ENCODE measurements at regions not wholly inside any gene's neighbourhood (a gene's known extent, or its start where the extent isn't known, plus 50 kb on each side); places are given as distances from the start of the nearest gene placed in this dataset.
A peak's percentile ranks its signal among the peaks of the same experiment; 100 is the strongest.

DNA sequence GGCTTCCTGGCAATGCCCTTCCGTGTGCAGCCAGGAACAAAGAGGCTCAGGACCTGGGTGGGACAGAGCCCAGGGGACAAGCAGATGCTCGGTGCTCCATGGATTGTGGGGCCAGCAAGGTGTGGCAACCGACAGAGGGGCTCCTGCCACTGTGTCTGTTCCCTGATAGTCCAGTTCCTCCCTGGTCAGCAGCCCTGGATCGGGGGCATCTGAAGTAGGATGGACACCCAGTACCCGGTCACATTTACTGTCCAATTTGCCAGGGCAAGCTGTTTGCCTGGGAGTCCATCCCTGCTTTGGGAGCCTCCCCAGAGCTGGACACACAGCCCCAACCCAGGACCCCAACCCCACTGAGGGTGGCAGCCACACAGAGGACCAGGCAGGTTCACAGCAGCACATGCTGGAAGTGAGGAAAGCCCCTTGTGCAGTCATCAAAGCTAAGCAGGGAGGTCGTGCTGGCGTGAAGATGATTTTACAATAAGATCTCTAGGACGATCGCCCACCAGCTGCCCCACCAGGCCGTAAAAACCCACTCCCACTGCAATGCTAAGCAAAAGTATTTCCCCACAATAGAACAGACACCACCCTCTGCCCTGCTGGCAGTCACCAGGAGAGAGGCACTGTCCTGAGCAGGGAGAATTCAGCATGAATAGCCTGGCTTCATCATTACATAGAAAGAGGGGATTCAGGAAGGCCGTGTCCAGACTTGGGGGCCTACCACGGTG, 141.7 kb downstream of the NDUFA10 start:
- DNase-seq (ENCODE audit: low read depth): no peak

DNA sequence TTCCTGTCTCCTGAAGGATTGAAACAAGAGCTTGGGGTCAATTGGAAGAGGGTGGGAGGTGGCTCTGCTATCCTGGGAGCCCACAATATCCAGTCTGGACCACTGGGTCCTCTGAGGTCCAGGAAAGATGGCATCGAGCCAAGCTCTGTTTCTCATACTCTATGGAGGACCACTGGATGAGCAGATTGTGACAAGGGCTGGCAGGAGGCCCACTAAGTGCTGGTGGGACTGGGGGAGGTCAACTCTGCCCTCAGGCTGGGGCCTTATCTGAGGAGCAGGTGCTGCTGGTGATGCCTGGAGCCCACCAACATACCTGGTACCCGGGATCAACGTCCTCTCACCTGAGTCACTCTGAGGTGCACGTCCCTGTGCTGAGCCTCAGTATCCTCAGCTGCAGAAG, 142.4 kb downstream of the NDUFA10 start:
- DNase-seq (ENCODE audit: low read depth): no peak

GRCh38 chr2:239882331-239882732, 142.8 kb downstream of the NDUFA10 start:
- peak; percentile 4 for DNase-seq (ENCODE audit: low read depth)

DNA sequence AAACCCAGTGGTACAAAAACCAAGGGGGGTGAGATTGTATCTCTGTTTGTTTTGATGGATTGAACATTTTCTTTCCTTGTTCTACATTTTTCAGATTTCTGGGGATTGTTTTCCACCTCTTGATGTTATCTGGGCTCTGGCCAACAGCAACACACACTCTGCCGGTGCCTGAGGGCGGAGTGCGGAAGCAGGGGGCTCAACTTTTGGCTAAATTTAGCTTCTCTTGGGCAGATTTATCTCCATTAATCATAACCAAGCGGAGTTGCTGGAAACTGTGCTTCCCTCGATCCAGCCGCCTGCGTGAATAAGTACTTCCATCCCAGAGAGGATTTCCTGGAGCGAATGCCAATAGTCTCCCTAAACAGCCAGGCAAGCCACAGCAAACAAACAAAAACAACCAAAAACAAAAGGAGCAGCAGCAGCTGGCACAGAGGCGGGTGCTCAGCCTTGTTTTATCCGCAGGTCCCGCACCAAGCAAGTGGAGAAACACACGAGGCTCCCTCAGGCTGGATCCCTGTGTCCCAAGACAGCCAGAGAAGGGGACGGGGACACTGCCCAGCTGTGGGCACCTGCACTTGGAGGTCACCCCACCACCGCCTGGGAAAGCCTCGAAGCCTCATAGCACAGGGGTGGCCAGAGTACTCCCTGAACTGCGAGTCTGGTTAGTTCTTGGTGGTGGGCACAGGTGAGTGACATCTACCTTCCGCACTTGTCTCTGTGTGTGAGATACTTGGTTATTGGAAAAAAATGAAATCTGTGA, 143.4 kb downstream of the NDUFA10 start:
- DNase-seq (ENCODE audit: low read depth): peak; percentile 3

DNA sequence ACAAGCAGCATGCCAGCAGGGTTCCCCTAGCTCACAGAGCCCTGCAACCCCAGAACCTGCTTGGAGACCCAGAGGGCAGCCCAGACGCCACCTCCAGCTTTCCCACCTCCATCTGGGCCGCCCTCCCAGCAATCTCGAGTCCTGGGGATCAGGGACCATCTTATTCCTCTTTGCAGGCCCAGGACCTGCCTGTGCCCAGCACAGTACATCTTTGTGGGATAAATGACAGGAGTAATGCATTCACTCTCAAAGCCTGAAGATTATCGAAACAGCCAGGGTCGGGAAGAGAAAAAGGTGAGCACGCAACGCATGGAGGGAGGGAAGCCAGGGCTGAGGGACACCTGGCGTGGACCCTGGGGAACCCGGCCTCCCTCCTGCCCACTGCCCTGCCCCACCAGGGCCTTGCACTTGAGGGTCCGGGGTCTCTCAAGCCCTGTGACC, 144.1 kb downstream of the NDUFA10 start:
- DNase-seq (ENCODE audit: low read depth): no peak

DNA sequence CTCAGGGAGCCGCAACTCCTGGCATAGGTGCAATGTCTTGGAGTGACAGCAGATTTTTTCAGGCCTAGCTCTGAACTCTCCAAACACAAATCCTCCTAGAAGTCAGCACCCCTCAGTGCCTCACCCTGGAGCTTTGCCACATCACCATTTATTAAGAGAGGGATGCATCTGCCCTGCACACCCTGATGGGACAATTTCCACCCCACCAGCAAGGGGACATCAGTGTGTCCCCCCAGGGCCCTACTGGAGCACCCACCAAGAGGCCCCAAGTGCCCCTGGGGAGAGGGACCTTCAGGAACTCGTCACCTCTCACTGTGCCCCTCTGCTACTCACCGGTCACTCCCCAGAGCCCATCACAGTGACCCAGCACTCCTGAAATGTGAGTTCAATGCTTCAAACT, 144.7 kb downstream of the NDUFA10 start:
- no peak for DNase-seq (ENCODE audit: low read depth)

DNA sequence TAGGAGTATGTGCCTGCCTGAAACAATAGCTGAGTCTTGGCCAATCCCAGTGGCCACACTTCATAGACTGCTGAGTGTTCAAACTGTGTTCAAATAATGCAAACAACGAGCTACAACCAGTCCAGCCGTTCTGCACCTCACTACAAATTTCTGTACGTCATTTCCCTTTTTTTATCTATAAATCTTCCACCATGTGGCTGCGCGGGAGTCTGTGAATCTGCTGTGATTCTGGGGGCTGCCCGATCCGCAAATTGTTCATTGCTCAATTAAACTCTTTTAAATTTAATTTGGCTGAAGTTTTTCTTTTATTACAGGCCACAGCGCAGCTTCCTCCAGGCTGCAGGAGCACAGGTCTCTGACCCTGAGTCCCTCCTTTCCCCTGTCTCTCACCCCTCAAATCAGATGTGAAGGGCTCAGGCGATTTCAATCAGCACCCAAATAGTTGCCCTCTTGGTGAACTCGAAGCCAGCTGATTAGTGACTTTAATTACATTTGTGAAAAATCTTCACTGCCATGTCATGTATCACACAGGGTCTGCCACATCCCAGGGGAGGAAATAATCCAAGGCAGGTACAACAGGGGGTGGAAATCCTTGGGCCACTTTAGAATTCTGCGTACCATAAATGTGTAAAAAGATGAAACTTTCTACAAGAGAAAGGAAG, 145.6 kb downstream of the NDUFA10 start:
- DNase-seq (ENCODE audit: low read depth): no peak

- no peak for DNase-seq (ENCODE audit: low read depth)
Observed at GRCh38 chr2:239878686-239879085, 146.5 kb downstream of the NDUFA10 start.

DNA sequence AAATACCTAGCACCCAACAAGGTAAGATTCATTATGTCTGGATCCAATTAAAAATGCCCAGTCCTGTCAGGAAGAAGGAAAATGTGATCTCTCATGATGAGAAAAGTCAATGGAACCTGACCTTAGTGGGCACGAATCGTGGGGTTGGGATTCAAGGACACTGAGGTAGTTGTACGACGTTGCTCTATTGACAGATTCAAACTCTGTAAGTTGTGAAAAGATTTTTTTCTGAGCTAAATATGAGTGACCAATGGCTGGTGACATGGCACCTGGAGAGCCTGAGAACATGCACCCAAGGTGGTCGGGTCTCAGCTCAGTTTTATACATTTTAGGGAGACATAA, 148.2 kb downstream of the NDUFA10 start:
- no peak for DNase-seq (ENCODE audit: low read depth)

- DNase-seq (ENCODE audit: low read depth): no peak
Observed at GRCh38 chr2:239876271-239876947, 148.7 kb downstream of the NDUFA10 start.

GRCh38 chr2:239874636-239875356, 150.3 kb downstream of the NDUFA10 start:
- no peak for DNase-seq (ENCODE audit: low read depth)

DNA sequence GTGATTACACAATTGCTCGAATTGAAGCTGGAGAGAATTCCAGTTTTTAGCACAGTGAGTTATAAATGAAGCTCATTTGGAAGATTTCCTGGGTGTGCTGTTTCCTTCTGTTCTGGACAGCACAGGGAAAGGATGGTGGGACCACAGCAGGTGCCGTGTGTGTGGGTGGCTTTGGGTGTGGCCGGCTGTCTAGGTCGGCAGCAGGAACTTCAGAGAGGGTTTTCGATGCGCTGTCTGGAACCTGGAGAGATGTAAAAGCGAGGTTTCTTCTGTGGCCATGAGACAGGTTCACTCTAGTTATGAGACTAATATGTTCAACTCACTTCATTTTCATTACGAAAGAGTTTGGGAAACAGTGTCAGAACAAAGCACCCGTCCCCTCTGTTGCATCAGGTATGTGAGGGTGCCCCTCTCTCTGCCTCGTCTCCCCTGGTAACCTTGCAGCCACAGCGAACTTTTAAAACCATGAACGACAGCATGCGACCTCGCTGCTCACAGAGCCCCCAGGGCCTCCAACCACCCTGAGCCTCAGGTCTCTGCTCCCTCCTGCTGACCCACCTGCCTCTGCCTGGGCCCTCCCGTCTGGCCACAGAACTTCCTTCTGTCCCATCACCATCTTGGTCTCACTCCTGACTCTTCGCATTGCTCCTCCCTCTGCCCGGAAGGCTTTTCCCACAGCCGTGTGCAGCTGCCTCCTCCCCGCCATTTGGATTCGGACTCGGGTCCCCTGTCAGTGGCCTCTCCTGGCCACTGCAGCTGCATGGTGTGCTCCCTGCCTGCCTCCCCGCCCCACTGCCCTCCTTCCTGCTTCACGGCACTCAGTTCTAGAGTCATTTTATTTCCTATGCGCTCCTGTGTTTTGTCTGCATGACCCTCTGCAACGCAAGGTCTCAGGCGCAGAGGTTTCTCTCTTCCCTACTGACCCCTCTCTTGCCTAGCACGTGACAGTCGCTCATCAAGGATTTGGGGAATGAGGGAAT, 151.2 kb downstream of the NDUFA10 start:
- no peak for DNase-seq (ENCODE audit: low read depth)

GRCh38 chr2:239871481-239872435, 153.4 kb downstream of the NDUFA10 start:
- DNase-seq (ENCODE audit: low read depth): no peak

DNA sequence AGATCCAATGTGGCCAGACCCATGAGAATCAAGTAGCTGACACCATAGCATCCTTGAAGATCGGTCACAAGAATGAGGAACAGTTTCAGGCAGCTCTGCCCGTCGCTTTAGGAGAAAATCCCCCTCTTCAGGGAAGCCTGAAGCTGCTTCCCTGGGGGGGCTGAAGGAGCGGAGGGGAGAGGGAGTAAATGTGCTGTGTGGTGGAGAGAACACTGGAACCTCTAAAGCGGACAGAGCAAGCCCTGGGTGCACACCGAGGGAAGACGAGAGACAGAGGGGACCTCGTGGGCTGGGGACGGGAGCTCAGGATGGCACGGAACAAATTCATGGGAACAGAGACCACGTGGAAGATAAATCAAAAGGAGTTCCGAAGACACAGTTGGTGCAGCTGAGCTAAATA, 154.3 kb downstream of the NDUFA10 start:
- DNase-seq (ENCODE audit: low read depth): no peak

DNA sequence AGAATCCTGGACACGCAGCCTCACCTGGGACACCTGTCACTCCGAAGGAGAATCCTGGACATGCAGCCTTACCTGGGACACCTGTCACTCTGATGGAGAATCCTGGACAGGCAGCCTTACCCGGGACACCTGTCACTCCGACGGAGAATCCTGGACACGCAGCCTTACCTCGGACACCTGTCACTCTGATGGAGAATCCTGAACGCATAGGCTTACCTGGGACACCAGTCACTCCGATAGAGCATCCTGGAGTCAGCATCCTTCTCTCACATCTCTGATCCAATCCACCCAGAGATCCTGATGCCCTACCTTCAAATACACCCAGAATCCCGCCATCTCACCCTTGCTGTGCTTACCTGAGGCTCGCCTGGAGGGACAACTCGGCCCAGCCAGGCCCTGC, 154.9 kb downstream of the NDUFA10 start:
- DNase-seq (ENCODE audit: low read depth): no peak

DNA sequence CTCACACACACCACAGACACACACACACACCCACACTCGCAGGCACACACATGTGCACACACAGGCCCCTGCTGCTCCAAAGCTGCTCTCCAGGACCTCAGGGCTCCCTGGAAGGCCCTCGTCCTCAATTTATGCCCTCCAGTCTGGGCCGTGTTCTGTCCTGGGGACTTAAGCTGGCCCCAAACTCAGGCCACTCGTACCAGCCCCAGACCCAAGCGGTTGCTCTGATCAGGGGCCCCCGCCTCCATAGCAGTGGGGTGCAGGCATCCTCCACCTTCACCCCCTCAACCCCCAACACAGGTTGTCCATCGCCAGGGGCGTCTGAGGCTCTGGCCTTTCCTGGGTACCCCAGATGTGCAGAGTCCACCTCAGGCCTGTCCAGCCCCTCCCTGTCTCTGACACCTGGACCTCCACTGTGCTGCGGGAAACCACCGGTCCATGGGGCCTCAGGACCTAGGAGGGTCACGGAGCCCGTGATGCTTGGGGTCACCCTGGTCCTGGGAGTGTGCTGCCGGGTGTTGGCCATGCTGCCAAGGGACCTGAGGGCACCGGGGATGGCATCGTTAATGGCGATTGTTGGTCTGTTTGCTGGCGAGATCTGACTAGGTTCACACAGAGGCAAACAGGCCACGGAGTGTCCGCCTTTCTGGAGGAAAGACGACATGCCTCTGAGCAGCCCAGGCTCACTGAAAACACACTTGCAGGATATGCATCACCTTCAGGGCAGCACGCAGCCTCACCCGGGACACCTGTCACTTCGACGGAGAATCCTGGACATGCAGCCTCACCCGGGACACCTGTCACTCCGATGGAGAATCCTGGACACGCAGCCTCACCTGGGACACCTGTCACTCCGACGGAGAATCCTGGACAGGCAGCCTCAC, 155.6 kb downstream of the NDUFA10 start:
- no peak for DNase-seq (ENCODE audit: low read depth)

- DNase-seq (ENCODE audit: low read depth): no peak
Observed at GRCh38 chr2:239868556-239869181, 156.5 kb downstream of the NDUFA10 start.

- no peak for DNase-seq (ENCODE audit: low read depth)
Observed at GRCh38 chr2:239866778-239867177, 158.4 kb downstream of the NDUFA10 start.
